Fibroblast of skin of back (primary cell): ENCODE measurements at regions not wholly inside any gene's neighbourhood (a gene's known extent, or its start where the extent isn't known, plus 50 kb on each side); places are given as distances from the start of the nearest gene placed in this dataset.

ENCODE experiments used
- DNase-seq: peaks from one replicate; pipeline ENCODE4 v3.0.0-alpha.2; 2013

GRCh38 chr2:122433123-122433754, 677.8 kb downstream of the TSN start:
- no peak for DNase-seq

- no peak for DNase-seq
Measured at GRCh38 chr2:122445003-122445402, 689.6 kb downstream of the TSN start.

- DNase-seq: no peak
Measured at GRCh38 chr2:122446761-122447160, 691.3 kb downstream of the TSN start.

GRCh38 chr2:122447237-122447636, 691.8 kb downstream of the TSN start:
- no peak for DNase-seq

- DNase-seq: peak; percentile 17
Measured at GRCh38 chr2:122451040-122451439, 695.6 kb downstream of the TSN start.

- DNase-seq: no peak
Measured at GRCh38 chr2:122451697-122452096, 696.2 kb downstream of the TSN start.

GRCh38 chr2:122469147-122469546, 713.7 kb downstream of the TSN start:
- DNase-seq: no peak

GRCh38 chr2:122471753-122472152, 716.3 kb downstream of the TSN start:
- DNase-seq: no peak

GRCh38 chr2:122478117-122478516, 722.7 kb downstream of the TSN start:
- peak; percentile 33 for DNase-seq

- DNase-seq: peak; percentile 5
Measured at GRCh38 chr2:122478771-122479170, 723.3 kb downstream of the TSN start.

- DNase-seq: no peak
Measured at GRCh38 chr2:122480501-122481243, 725.2 kb downstream of the TSN start.

GRCh38 chr2:122481244-122481622, 725.8 kb downstream of the TSN start:
- no peak for DNase-seq

- no peak for DNase-seq
Measured at GRCh38 chr2:122481717-122482116, 726.3 kb downstream of the TSN start.

GRCh38 chr2:122486086-122486485, 730.6 kb downstream of the TSN start:
- no peak for DNase-seq

- no peak for DNase-seq
Measured at GRCh38 chr2:122486705-122487415, 731.4 kb downstream of the TSN start.

- DNase-seq: no peak
Measured at GRCh38 chr2:122491011-122491410, 735.6 kb downstream of the TSN start.

- DNase-seq: peak; percentile 3
Measured at GRCh38 chr2:122500316-122501105, 745.1 kb downstream of the TSN start.

- no peak for DNase-seq
Measured at GRCh38 chr2:122506620-122507019, 751.2 kb downstream of the TSN start.

- no peak for DNase-seq
Measured at GRCh38 chr2:122507261-122507660, 751.8 kb downstream of the TSN start.

- DNase-seq: no peak
Measured at GRCh38 chr2:122512091-122512490, 756.6 kb downstream of the TSN start.

GRCh38 chr2:122514451-122514996, 759.1 kb downstream of the TSN start:
- DNase-seq: peak; percentile 12

- no peak for DNase-seq
Measured at GRCh38 chr2:122515731-122516290, 760.4 kb downstream of the TSN start.
